ENCODE measurements at regions not wholly inside any gene's neighbourhood (a gene's known extent, or its start where the extent isn't known, plus 50 kb on each side); places are given as distances from the start of the nearest gene placed in this dataset.

- DNase-seq (ENCODE audit: insufficient read length, low spot score) (no peak), FAIRE-seq (no peak)
- TF ChIP-seq POLR2A (IDR thresholded peaks at IDR 0.05; ENCODE audit: low read depth, low read length) (no peak), POU2F2 (IDR thresholded peaks at IDR 0.05; ENCODE audit: low read depth, low read length) (no peak), TAF1 (IDR thresholded peaks at IDR 0.05; ENCODE audit: low read depth, low read length) (no peak), PAX5 (IDR thresholded peaks at IDR 0.05; ENCODE audit: insufficient read depth, low read length, severe bottlenecking) (no peak)
Observed at GRCh38 chr10:53702489-53702888, 929.9 kb upstream of the MBL2 start.

- no peak for FAIRE-seq
- no peak for TF ChIP-seq POLR2AphosphoS5 (IDR thresholded peaks at IDR 0.05; ENCODE audit: low read depth, low read length)
- no peak for TF ChIP-seq PAX5 (IDR thresholded peaks at IDR 0.05; ENCODE audit: insufficient read depth, low read length, severe bottlenecking)
- TF ChIP-seq POU2F2 (IDR thresholded peaks at IDR 0.05; ENCODE audit: low read depth, low read length), result no peak
- TF ChIP-seq POLR2A (IDR thresholded peaks at IDR 0.05; ENCODE audit: low read depth, low read length), result no peak
- no peak for TF ChIP-seq TAF1 (IDR thresholded peaks at IDR 0.05; ENCODE audit: low read depth, low read length)
- no peak for TF ChIP-seq SPI1 (IDR thresholded peaks at IDR 0.05; ENCODE audit: low read depth, low read length)
Observed at GRCh38 chr10:53701213-53701612, 928.6 kb upstream of the MBL2 start.

GRCh38 chr10:53700278-53700677 is 927.7 kb upstream of the MBL2 start:
- TF ChIP-seq SPI1 (IDR thresholded peaks at IDR 0.05; ENCODE audit: low read depth, low read length), result no peak
- no peak for TF ChIP-seq POLR2A (IDR thresholded peaks at IDR 0.05; ENCODE audit: low read depth, low read length)
- TF ChIP-seq PAX5 (IDR thresholded peaks at IDR 0.05; ENCODE audit: insufficient read depth, low read length, severe bottlenecking), result no peak
- no peak for TF ChIP-seq TAF1 (IDR thresholded peaks at IDR 0.05; ENCODE audit: low read depth, low read length)
- FAIRE-seq, result no peak
- no peak for DNase-seq (ENCODE audit: insufficient read length, low spot score)

More at GRCh38 chr10:53701213-53701612, 928.6 kb upstream of the MBL2 start:
- no peak for DNase-seq (ENCODE audit: insufficient read length, low spot score)

GRCh38 chr10:53699684-53700083 is 927.1 kb upstream of the MBL2 start:
- DNase-seq (ENCODE audit: insufficient read length, low spot score), result no peak
- no peak for FAIRE-seq
- TF ChIP-seq PAX5 (IDR thresholded peaks at IDR 0.05; ENCODE audit: insufficient read depth, low read length, severe bottlenecking) (no peak), POU2F2 (IDR thresholded peaks at IDR 0.05; ENCODE audit: low read depth, low read length) (no peak), POLR2AphosphoS5 (IDR thresholded peaks at IDR 0.05; ENCODE audit: low read depth, low read length) (no peak), POLR2A (IDR thresholded peaks at IDR 0.05; ENCODE audit: low read depth, low read length) (no peak), SPI1 (IDR thresholded peaks at IDR 0.05; ENCODE audit: low read depth, low read length) (no peak), TAF1 (IDR thresholded peaks at IDR 0.05; ENCODE audit: low read depth, low read length) (no peak)

- DNase-seq (ENCODE audit: insufficient read length, low spot score), result no peak
- TF ChIP-seq POU2F2 (IDR thresholded peaks at IDR 0.05; ENCODE audit: low read depth, low read length) (no peak), PAX5 (IDR thresholded peaks at IDR 0.05; ENCODE audit: insufficient read depth, low read length, severe bottlenecking) (no peak), SPI1 (IDR thresholded peaks at IDR 0.05; ENCODE audit: low read depth, low read length) (no peak), TAF1 (IDR thresholded peaks at IDR 0.05; ENCODE audit: low read depth, low read length) (no peak), POLR2A (IDR thresholded peaks at IDR 0.05; ENCODE audit: low read depth, low read length) (no peak), POLR2AphosphoS5 (IDR thresholded peaks at IDR 0.05; ENCODE audit: low read depth, low read length) (no peak)
- no peak for FAIRE-seq
Observed at GRCh38 chr10:53699231-53699630, 926.6 kb upstream of the MBL2 start.

- TF ChIP-seq POLR2A (IDR thresholded peaks at IDR 0.05; ENCODE audit: low read depth, low read length) (no peak), POLR2AphosphoS5 (IDR thresholded peaks at IDR 0.05; ENCODE audit: low read depth, low read length) (no peak), SPI1 (IDR thresholded peaks at IDR 0.05; ENCODE audit: low read depth, low read length) (no peak), POU2F2 (IDR thresholded peaks at IDR 0.05; ENCODE audit: low read depth, low read length) (no peak), PAX5 (IDR thresholded peaks at IDR 0.05; ENCODE audit: insufficient read depth, low read length, severe bottlenecking) (no peak), TAF1 (IDR thresholded peaks at IDR 0.05; ENCODE audit: low read depth, low read length) (no peak)
- no peak for FAIRE-seq
Observed at GRCh38 chr10:53697038-53697437, 924.5 kb upstream of the MBL2 start.

GRCh38 chr10:53690524-53691240 is 918.1 kb upstream of the MBL2 start:
- DNase-seq (ENCODE audit: insufficient read length, low spot score) (no peak), FAIRE-seq (no peak)
- TF ChIP-seq POLR2A (IDR thresholded peaks at IDR 0.05; ENCODE audit: low read depth, low read length) (no peak), TAF1 (IDR thresholded peaks at IDR 0.05; ENCODE audit: low read depth, low read length) (no peak), SPI1 (IDR thresholded peaks at IDR 0.05; ENCODE audit: low read depth, low read length) (no peak), POU2F2 (IDR thresholded peaks at IDR 0.05; ENCODE audit: low read depth, low read length) (no peak), POLR2AphosphoS5 (IDR thresholded peaks at IDR 0.05; ENCODE audit: low read depth, low read length) (no peak), PAX5 (IDR thresholded peaks at IDR 0.05; ENCODE audit: insufficient read depth, low read length, severe bottlenecking) (no peak)

More at GRCh38 chr10:53697038-53697437, 924.5 kb upstream of the MBL2 start:
- DNase-seq (ENCODE audit: insufficient read length, low spot score), result no peak

- DNase-seq (ENCODE audit: insufficient read length, low spot score), result no peak
- FAIRE-seq, result no peak
- TF ChIP-seq POLR2A (IDR thresholded peaks at IDR 0.05; ENCODE audit: low read depth, low read length) (no peak), SPI1 (IDR thresholded peaks at IDR 0.05; ENCODE audit: low read depth, low read length) (no peak), PAX5 (IDR thresholded peaks at IDR 0.05; ENCODE audit: insufficient read depth, low read length, severe bottlenecking) (no peak), POLR2AphosphoS5 (IDR thresholded peaks at IDR 0.05; ENCODE audit: low read depth, low read length) (no peak), TAF1 (IDR thresholded peaks at IDR 0.05; ENCODE audit: low read depth, low read length) (no peak), POU2F2 (IDR thresholded peaks at IDR 0.05; ENCODE audit: low read depth, low read length) (no peak)
Observed at GRCh38 chr10:53687800-53688199, 915.2 kb upstream of the MBL2 start.

- DNase-seq (ENCODE audit: insufficient read length, low spot score) (no peak), FAIRE-seq (no peak)
- TF ChIP-seq PAX5 (IDR thresholded peaks at IDR 0.05; ENCODE audit: insufficient read depth, low read length, severe bottlenecking) (no peak), POLR2AphosphoS5 (IDR thresholded peaks at IDR 0.05; ENCODE audit: low read depth, low read length) (no peak), POU2F2 (IDR thresholded peaks at IDR 0.05; ENCODE audit: low read depth, low read length) (no peak), TAF1 (IDR thresholded peaks at IDR 0.05; ENCODE audit: low read depth, low read length) (no peak), POLR2A (IDR thresholded peaks at IDR 0.05; ENCODE audit: low read depth, low read length) (no peak), SPI1 (IDR thresholded peaks at IDR 0.05; ENCODE audit: low read depth, low read length) (no peak)
Observed at GRCh38 chr10:53682885-53683284, 910.3 kb upstream of the MBL2 start.

- DNase-seq (ENCODE audit: insufficient read length, low spot score), result no peak
- no peak for TF ChIP-seq SPI1 (IDR thresholded peaks at IDR 0.05; ENCODE audit: low read depth, low read length)
- TF ChIP-seq POLR2A (IDR thresholded peaks at IDR 0.05; ENCODE audit: low read depth, low read length), result no peak
- TF ChIP-seq PAX5 (IDR thresholded peaks at IDR 0.05; ENCODE audit: insufficient read depth, low read length, severe bottlenecking), result no peak
- no peak for TF ChIP-seq POU2F2 (IDR thresholded peaks at IDR 0.05; ENCODE audit: low read depth, low read length)
- no peak for TF ChIP-seq POLR2AphosphoS5 (IDR thresholded peaks at IDR 0.05; ENCODE audit: low read depth, low read length)
- TF ChIP-seq TAF1 (IDR thresholded peaks at IDR 0.05; ENCODE audit: low read depth, low read length), result no peak
- FAIRE-seq, result no peak
Observed at GRCh38 chr10:53682458-53682857, 909.9 kb upstream of the MBL2 start.
